Thyroid gland (tissue), 4 donors: ENCODE measurements at regions not wholly inside any gene's neighbourhood (a gene's known extent, or its start where the extent isn't known, plus 50 kb on each side); places are given as distances from the start of the nearest gene placed in this dataset.

ENCODE experiments used
- POLR2A ChIP-seq, 2 donors: fragments of 450-650 bp; IDR thresholded peaks; one replicate each; pipeline ENCODE4 v1.6.1; 2017; ENCODE audit warnings: antibody characterized with exemption in 2 of 2, mild to moderate bottlenecking in 2 of 2, moderate library complexity in 1 of 2
- TF ChIP-seq, protein P1 (sequence below), 6 experiments: fragments of 200-600 bp in 3 of 6; fragments of 450-650 bp in 3 of 6; sonication (generic) in 3 of 6; IDR thresholded peaks; one replicate each; pipeline ENCODE4 v1.5.1; 2016 to 2019; ENCODE audit warnings: antibody characterized with exemption in 6 of 6, mild to moderate bottlenecking in 2 of 6, inconsistent platforms in 1 of 6, moderate library complexity in 1 of 6

DNA sequence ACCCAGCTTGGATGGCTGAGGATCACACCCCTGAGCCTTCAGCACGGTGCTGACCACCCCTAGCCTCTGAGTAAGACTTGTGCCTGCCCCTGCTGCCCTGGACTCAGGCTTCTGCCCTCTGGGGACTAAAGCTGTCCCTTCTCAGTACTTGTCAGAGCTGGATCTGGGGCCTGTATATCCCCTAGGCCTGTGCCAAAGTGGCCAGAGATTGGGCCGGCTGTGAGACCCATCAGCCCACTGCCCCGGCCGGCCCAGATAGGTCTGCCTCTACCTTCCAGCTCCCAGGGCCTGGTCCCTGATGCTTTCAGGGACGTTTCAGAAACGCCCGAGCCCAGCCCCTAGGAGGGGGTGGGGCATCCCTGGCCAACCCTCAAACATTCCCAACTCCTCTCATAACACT lies 137.8 kb downstream of the ZDHHC20 start:
- TF ChIP-seq, protein P1, sequence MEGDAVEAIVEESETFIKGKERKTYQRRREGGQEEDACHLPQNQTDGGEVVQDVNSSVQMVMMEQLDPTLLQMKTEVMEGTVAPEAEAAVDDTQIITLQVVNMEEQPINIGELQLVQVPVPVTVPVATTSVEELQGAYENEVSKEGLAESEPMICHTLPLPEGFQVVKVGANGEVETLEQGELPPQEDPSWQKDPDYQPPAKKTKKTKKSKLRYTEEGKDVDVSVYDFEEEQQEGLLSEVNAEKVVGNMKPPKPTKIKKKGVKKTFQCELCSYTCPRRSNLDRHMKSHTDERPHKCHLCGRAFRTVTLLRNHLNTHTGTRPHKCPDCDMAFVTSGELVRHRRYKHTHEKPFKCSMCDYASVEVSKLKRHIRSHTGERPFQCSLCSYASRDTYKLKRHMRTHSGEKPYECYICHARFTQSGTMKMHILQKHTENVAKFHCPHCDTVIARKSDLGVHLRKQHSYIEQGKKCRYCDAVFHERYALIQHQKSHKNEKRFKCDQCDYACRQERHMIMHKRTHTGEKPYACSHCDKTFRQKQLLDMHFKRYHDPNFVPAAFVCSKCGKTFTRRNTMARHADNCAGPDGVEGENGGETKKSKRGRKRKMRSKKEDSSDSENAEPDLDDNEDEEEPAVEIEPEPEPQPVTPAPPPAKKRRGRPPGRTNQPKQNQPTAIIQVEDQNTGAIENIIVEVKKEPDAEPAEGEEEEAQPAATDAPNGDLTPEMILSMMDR (IDR thresholded peaks at IDR 0.05) = no peak
- TF ChIP-seq POLR2A (IDR thresholded peaks at IDR 0.05) = no peak
